ENCODE measurements at regions not wholly inside any gene's neighbourhood (a gene's known extent, or its start where the extent isn't known, plus 50 kb on each side); places are given as distances from the start of the nearest gene placed in this dataset.

GRCh38 chr4:84312426-84313012 is 186.6 kb downstream of the NKX6-1 start:
- TF ChIP-seq POLR2AphosphoS5 (IDR thresholded peaks at IDR 0.05; ENCODE audit: borderline replicate concordance, low read depth, low read length) (no peak), EZH2 (IDR thresholded peaks at IDR 0.05) (no peak)
